Trophoblast cell (in vitro differentiated cells and primary cell): ENCODE measurements at regions not wholly inside any gene's neighbourhood (a gene's known extent, or its start where the extent isn't known, plus 50 kb on each side); places are given as distances from the start of the nearest gene placed in this dataset.

Source experiments
- DNase-seq, 2 donors: peaks; one replicate each; pipeline ENCODE4 v3.0.0-alpha.2; 2016
- H2AFZ ChIP-seq: 2 replicates; pipeline ENCODE4 v1.6.1; 2013; ENCODE audit warnings: low read length, moderate library complexity, mild to moderate bottlenecking; ENCODE audit not compliant: insufficient read depth, poor library complexity
- H2AK5ac ChIP-seq: 2 replicates; pipeline ENCODE4 v1.6.1; 2013; ENCODE audit warnings: mild to moderate bottlenecking, low read length
- H2BK120ac ChIP-seq: 2 replicates; pipeline ENCODE4 v1.6.1; 2013; ENCODE audit warnings: low read length, mild to moderate bottlenecking, moderate library complexity; ENCODE audit not compliant: insufficient read depth, poor library complexity
- H2BK12ac ChIP-seq: 2 replicates; pipeline ENCODE4 v1.6.1; 2013; ENCODE audit warnings: mild to moderate bottlenecking, low read length, moderate library complexity
- H2BK5ac ChIP-seq: 2 replicates; pipeline ENCODE4 v1.6.1; 2013; ENCODE audit warnings: low read length, low read depth, moderate library complexity, mild to moderate bottlenecking; ENCODE audit not compliant: poor library complexity
- H3K14ac ChIP-seq: 2 replicates; pipeline ENCODE4 v1.6.1; 2013; ENCODE audit warnings: mild to moderate bottlenecking, low read length
- H3K18ac ChIP-seq: 2 replicates; pipeline ENCODE4 v1.6.1; 2013; ENCODE audit warnings: mild to moderate bottlenecking, low read length
- H3K23ac ChIP-seq: 2 replicates; pipeline ENCODE4 v1.6.1; 2013; ENCODE audit warnings: low read length
- H3K27ac ChIP-seq: 2 replicates; pipeline ENCODE4 v1.5.1; 2013; ENCODE audit warnings: low read depth, mild to moderate bottlenecking, inconsistent platforms, low read length, moderate library complexity
- H3K27me3 ChIP-seq: 2 replicates; pipeline ENCODE4 v1.6.1; 2013; ENCODE audit warnings: inconsistent platforms, mild to moderate bottlenecking, low read length, moderate library complexity; ENCODE audit not compliant: insufficient read depth
- H3K36me3 ChIP-seq, 2 experiments: 1 replicate in 1 of 2; 2 replicates in 1 of 2; pipeline ENCODE4 v1.6.1; 2013; ENCODE audit warnings: low read length in 2 of 2, mild to moderate bottlenecking in 2 of 2, moderate library complexity in 1 of 2; ENCODE audit not compliant: insufficient read depth in 2 of 2, control insufficient read depth in 1 of 2
- H3K4ac ChIP-seq: 2 replicates; pipeline ENCODE4 v1.6.1; 2013; ENCODE audit warnings: low read depth, mild to moderate bottlenecking, low read length, moderate library complexity
- H3K4me1 ChIP-seq, 2 experiments: 1 replicate in 1 of 2; 2 replicates in 1 of 2; pipeline ENCODE4 v1.6.1; 2013; ENCODE audit warnings: low read length in 2 of 2, mild to moderate bottlenecking in 2 of 2, moderate library complexity in 1 of 2; ENCODE audit not compliant: insufficient read depth in 2 of 2, control insufficient read depth in 1 of 2
- H3K4me2 ChIP-seq: 2 replicates; pipeline ENCODE4 v1.6.1; 2013; ENCODE audit warnings: inconsistent platforms, mild to moderate bottlenecking, low read length, moderate library complexity
- H3K4me3 ChIP-seq: 2 replicates; pipeline ENCODE4 v1.5.1; 2013; ENCODE audit warnings: mild to moderate bottlenecking, low read depth, low read length, inconsistent platforms
- H3K79me1 ChIP-seq: one replicate; pipeline ENCODE4 v1.6.1; 2013; ENCODE audit warnings: low read length
- H3K79me2 ChIP-seq: 2 replicates; pipeline ENCODE4 v1.6.1; 2013; ENCODE audit warnings: low read length, mild to moderate bottlenecking; ENCODE audit not compliant: control insufficient read depth, insufficient read depth, poor library complexity
- H3K9ac ChIP-seq: 2 replicates; pipeline ENCODE4 v1.6.1; 2013; ENCODE audit warnings: mild to moderate bottlenecking, low read length
- H3K9me3 ChIP-seq: 2 replicates; pipeline ENCODE4 v1.6.1; 2013; ENCODE audit warnings: low read depth, mild to moderate bottlenecking, control low read depth, inconsistent platforms, low read length; ENCODE audit not compliant: insufficient read depth
- H4K12ac ChIP-seq: 2 replicates; pipeline ENCODE4 v1.6.1; 2013; ENCODE audit warnings: low read depth, mild to moderate bottlenecking, low read length, moderate library complexity
- H4K8ac ChIP-seq: 2 replicates; pipeline ENCODE4 v1.6.1; 2013; ENCODE audit warnings: low read depth, mild to moderate bottlenecking, low read length, moderate library complexity
- H4K91ac ChIP-seq: one replicate; pipeline ENCODE4 v1.6.1; 2013; ENCODE audit warnings: low read depth, mild to moderate bottlenecking, low read length, moderate library complexity
- WGBS: extraction: QIAGEN DNeasy Blood & Tissue Kit; methylation state at CpG from one replicate; pipeline ENCODE4 v1.1.7; 2013; ENCODE audit warnings: missing lambda C conversion rate; ENCODE audit not compliant: insufficient read length, insufficient coverage; ENCODE audit errors: extremely low coverage; 5-methylcytosine and 5-hydroxymethylcytosine counted together

- Histone ChIP-seq H3K4ac (no peak overlapping the region), H3K4me2 (no peak overlapping the region), H3K4me3 (no peak overlapping the region), H4K12ac (no peak overlapping the region), H3K9ac (no peak overlapping the region), H2BK12ac (no peak overlapping the region), H2AFZ (no peak overlapping the region), H3K27me3 (no peaks in the 10 kb centered on the region), H3K4me1 (no peaks in the 10 kb centered on the region), H3K23ac (no peak overlapping the region), H3K18ac (no peak overlapping the region), H4K8ac (no peak overlapping the region), H3K14ac (no peak overlapping the region), H3K27ac (no peak overlapping the region), H3K9me3 (no peaks in the 10 kb centered on the region), H3K36me3 (no peaks in the 10 kb centered on the region), H3K79me2 (no peaks in the 10 kb centered on the region), H2BK120ac (no peak overlapping the region), H2AK5ac (no peak overlapping the region), H2BK5ac (no peak overlapping the region), H3K79me1 (no peaks in the 10 kb centered on the region), H4K91ac (no peak overlapping the region)
- DNase-seq, result no peak
- WGBS, result no CpG with 5 or more reads among the region's 1 CpG
These were observed 55.3 kb upstream of the NOL4 start for GRCh38 chr18:34280000-34280399.

GRCh38 chr18:34280653-34281052 lies 55.9 kb upstream of the NOL4 start:
- H4K12ac ChIP-seq, result no peak overlapping the region
- H3K36me3 ChIP-seq, result no peaks in the 10 kb centered on the region
- H3K79me2 ChIP-seq, result no peaks in the 10 kb centered on the region
- H2BK12ac ChIP-seq, result no peak overlapping the region
- no peaks in the 10 kb centered on the region for H3K79me1 ChIP-seq
- WGBS, result no CpG with 5 or more reads among the region's 4 CpGs
- H3K9me3 ChIP-seq, result no peaks in the 10 kb centered on the region
- no peak overlapping the region for H3K23ac ChIP-seq
- H2BK5ac ChIP-seq, result no peak overlapping the region
- no peak overlapping the region for H4K8ac ChIP-seq
- H3K4me1 ChIP-seq, result no peaks in the 10 kb centered on the region
- H3K4me2 ChIP-seq, result no peak overlapping the region
- H3K9ac ChIP-seq, result no peak overlapping the region
- no peak overlapping the region for H3K18ac ChIP-seq
- H3K27me3 ChIP-seq, result no peaks in the 10 kb centered on the region
- no peak overlapping the region for H4K91ac ChIP-seq
- H2AFZ ChIP-seq, result no peak overlapping the region
- H3K4ac ChIP-seq, result no peak overlapping the region
- H3K14ac ChIP-seq, result no peak overlapping the region
- DNase-seq, result no peak
- H3K27ac ChIP-seq, result no peak overlapping the region
- no peak overlapping the region for H3K4me3 ChIP-seq
- no peak overlapping the region for H2BK120ac ChIP-seq
- no peak overlapping the region for H2AK5ac ChIP-seq

- Histone ChIP-seq H3K4me2 (no peak overlapping the region), H4K12ac (no peak overlapping the region), H3K9me3 (no peaks in the 10 kb centered on the region), H2BK120ac (no peak overlapping the region), H3K79me2 (no peaks in the 10 kb centered on the region), H3K36me3 (no peaks in the 10 kb centered on the region), H3K14ac (no peak overlapping the region), H2BK5ac (no peak overlapping the region), H3K4ac (no peak overlapping the region), H3K4me3 (no peak overlapping the region), H3K23ac (no peak overlapping the region), H3K79me1 (no peaks in the 10 kb centered on the region), H2AFZ (no peak overlapping the region), H4K91ac (no peak overlapping the region), H3K9ac (no peak overlapping the region), H3K4me1 (no peaks in the 10 kb centered on the region), H3K18ac (no peak overlapping the region), H3K27ac (no peak overlapping the region), H2BK12ac (no peak overlapping the region), H3K27me3 (no peaks in the 10 kb centered on the region), H4K8ac (no peak overlapping the region), H2AK5ac (no peak overlapping the region)
- no peak for DNase-seq
- no CpG with 5 or more reads among the region's 2 CpGs for WGBS
These were observed 56.6 kb upstream of the NOL4 start for GRCh38 chr18:34281290-34281689.

- H3K4me1 ChIP-seq, result no peaks in the 10 kb centered on the region
- H3K9me3 ChIP-seq, result no peaks in the 10 kb centered on the region
- H3K36me3 ChIP-seq, result no peaks in the 10 kb centered on the region
- no peak overlapping the region for H3K4ac ChIP-seq
- H3K4me2 ChIP-seq, result no peak overlapping the region
- no peak overlapping the region for H3K4me3 ChIP-seq
- H3K14ac ChIP-seq, result no peak overlapping the region
- H3K79me2 ChIP-seq, result no peaks in the 10 kb centered on the region
- H3K27me3 ChIP-seq, result no peaks in the 10 kb centered on the region
- H3K9ac ChIP-seq, result no peak overlapping the region
- no peak overlapping the region for H2BK120ac ChIP-seq
- no peak overlapping the region for H4K91ac ChIP-seq
- no peak overlapping the region for H2AFZ ChIP-seq
- H2BK12ac ChIP-seq, result no peak overlapping the region
- no peak overlapping the region for H3K18ac ChIP-seq
- H2AK5ac ChIP-seq, result no peak overlapping the region
- no peak overlapping the region for H2BK5ac ChIP-seq
- DNase-seq, result no peak
- H3K27ac ChIP-seq, result no peak overlapping the region
- no peak overlapping the region for H4K12ac ChIP-seq
- H3K79me1 ChIP-seq, result no peaks in the 10 kb centered on the region
- H3K23ac ChIP-seq, result no peak overlapping the region
- no CpG with 5 or more reads among the region's 3 CpGs for WGBS
- H4K8ac ChIP-seq, result no peak overlapping the region
These were observed 57.0 kb upstream of the NOL4 start for GRCh38 chr18:34281722-34282121.
